Neuron (in vitro differentiated cells): ENCODE measurements at regions not wholly inside any gene's neighbourhood (a gene's known extent, or its start where the extent isn't known, plus 50 kb on each side); places are given as distances from the start of the nearest gene placed in this dataset.
"Not testable (repeated sequence)": the region's sequence is repeated elsewhere in the genome, so short reads cannot be mapped to it uniquely, and the experiment has no call there.

Source experiments
- H2AFZ ChIP-seq: one replicate; pipeline ENCODE4 v1.6.1; 2013; ENCODE audit warnings: low read depth, mild to moderate bottlenecking, inconsistent platforms, low read length, moderate library complexity
- H3K27me3 ChIP-seq: one replicate; pipeline ENCODE4 v1.6.1; 2013; ENCODE audit warnings: low read length; ENCODE audit not compliant: insufficient read depth
- H3K36me3 ChIP-seq: one replicate; pipeline ENCODE4 v1.6.1; 2013; ENCODE audit warnings: low read length; ENCODE audit not compliant: insufficient read depth
- H3K4me1 ChIP-seq: one replicate; pipeline ENCODE4 v1.6.1; 2013; ENCODE audit warnings: low read length; ENCODE audit not compliant: insufficient read depth
- H3K4me3 ChIP-seq: 2 replicates; pipeline ENCODE4 v1.5.1; 2013; ENCODE audit warnings: mild to moderate bottlenecking, low read length, moderate library complexity
- H3K9me3 ChIP-seq: one replicate; pipeline ENCODE4 v1.6.1; 2013; ENCODE audit warnings: low read length

DNA sequence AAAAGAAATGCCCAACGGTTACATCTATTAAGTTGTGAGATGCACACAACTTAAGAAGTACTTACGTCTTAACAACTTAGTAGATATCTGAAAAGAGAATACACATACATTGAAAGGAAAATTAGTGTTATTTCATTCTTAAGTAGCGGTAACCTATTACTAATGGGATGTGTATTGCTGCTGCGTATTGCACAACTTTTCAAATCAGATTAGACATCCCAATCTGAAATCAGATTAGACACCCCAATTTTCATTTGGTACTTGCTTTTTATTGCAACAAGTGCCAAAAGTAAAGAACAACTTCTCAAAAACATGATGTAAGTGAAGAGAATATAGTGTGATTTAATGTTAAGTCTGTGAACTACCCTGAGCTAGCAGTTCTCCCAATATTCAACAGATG, 155.5 kb downstream of the DSC3 start:
- Histone ChIP-seq H3K4me1 (no peaks in the 10 kb centered on the region), H3K36me3 (no peaks in the 10 kb centered on the region), H2AFZ (no peak overlapping the region), H3K9me3 (no peaks in the 10 kb centered on the region), H3K4me3 (no peak overlapping the region), H3K27me3 (no peaks in the 10 kb centered on the region)

DNA sequence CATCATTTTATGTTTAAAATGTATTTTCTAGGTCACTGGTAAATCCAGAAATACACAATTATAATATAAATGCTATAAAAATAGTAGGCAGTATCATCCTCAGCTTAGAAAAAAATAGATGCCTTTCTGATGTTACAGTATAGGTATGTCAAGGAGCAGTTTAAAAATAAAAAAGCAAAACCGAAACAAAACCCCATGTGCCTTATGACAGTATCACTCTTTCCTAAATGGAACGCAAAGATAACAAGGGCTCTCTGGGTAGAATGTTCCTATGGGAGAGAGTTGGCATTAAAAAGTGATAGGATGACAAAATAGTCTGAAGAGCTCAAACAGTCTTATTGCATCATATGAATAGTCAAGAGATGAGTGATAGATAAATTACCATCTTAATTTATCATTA, 172.1 kb downstream of the DSC3 start:
- H3K4me1 ChIP-seq: no peaks in the 10 kb centered on the region
- no peaks in the 10 kb centered on the region for H3K27me3 ChIP-seq
- H2AFZ ChIP-seq: no peak overlapping the region
- no peaks in the 10 kb centered on the region for H3K9me3 ChIP-seq
- H3K4me3 ChIP-seq: no peak overlapping the region
- no peaks in the 10 kb centered on the region for H3K36me3 ChIP-seq

DNA sequence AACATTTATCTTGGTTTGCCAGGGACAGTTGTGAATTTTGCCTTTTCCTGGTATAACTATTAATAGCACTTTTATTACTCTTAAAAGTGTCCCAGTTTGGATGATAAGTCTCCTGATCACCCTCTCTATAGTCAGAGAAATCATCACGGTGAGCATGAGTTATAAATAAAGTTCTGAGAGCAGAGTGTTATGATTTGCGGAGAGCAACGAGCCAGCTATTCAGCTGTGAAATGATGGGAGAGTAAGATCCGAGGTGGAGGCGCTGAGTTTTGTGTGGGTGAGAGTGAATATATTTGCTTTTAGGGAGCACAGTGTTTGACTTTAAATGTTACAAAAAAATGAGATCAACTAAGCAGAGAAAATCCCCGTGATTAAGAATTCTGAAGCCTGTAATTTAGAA, 179.6 kb downstream of the DSC3 start:
- H2AFZ ChIP-seq: no peak overlapping the region
- no peaks in the 10 kb centered on the region for H3K4me1 ChIP-seq
- H3K9me3 ChIP-seq: no peaks in the 10 kb centered on the region
- H3K27me3 ChIP-seq: no peaks in the 10 kb centered on the region
- no peaks in the 10 kb centered on the region for H3K36me3 ChIP-seq
- no peak overlapping the region for H3K4me3 ChIP-seq

DNA sequence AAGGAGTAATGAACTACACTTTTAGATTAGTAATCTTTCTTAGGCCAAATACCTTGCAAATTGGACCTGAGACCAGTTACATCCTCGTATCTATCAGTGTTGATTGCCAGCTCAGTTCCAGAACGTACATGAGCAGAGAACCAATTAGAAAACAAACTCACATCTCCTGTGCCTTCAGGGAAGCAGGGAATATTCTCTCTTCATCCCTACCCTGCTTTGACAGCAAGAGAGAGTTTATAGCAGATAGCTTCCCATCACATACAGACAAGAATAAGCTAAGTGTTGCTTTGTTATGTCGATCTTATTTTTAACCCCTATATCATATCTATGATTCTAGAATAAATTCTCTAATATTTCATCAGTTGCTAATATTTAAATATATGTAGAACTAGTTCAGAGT, 181.8 kb downstream of the DSC3 start:
- Histone ChIP-seq H2AFZ (no peak overlapping the region), H3K36me3 (no peaks in the 10 kb centered on the region), H3K27me3 (no peaks in the 10 kb centered on the region), H3K4me1 (no peaks in the 10 kb centered on the region), H3K4me3 (no peak overlapping the region), H3K9me3 (no peaks in the 10 kb centered on the region)

DNA sequence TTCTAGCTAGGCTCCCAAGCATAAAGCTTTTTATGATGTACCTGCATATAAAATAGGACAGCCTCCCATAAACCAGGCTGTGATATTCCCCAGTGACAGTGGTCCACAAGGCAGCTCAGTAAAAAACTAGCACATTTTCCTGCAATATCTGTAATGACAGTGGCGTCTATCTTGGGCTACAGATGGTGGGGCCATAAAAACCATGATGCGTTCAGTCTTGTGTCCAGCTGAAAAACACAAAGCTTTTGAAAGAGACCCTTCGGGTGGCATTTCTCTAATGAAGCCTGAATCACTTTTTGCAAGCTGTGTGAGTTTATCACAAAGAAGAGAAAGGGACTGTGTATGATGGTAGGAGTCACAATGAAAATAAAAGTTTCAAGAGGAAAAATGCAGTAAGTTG, 183.5 kb downstream of the DSC3 start:
- Histone ChIP-seq H2AFZ (no peak overlapping the region), H3K4me3 (no peak overlapping the region), H3K36me3 (no peaks in the 10 kb centered on the region)

DNA sequence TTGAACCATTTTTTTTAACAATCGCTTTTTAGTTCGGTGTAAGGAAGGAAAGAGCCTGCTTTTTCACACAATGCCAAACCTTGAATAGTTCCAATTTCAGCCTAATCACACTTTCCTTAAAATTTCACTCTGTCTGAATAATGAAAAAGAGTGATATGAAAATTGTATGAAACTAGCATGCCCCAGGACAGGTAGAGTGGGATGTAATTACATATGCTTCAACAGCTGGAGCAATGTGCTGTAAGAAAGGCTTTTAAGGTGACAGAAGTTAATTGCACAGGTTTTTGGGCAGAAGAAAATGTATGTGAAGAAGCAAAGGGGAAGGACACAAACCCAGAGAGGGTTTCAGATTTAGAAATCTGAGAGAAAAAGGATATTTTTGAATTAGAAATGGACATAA, 184.0 kb downstream of the DSC3 start:
- H3K27me3 ChIP-seq: no peaks in the 10 kb centered on the region
- no peaks in the 10 kb centered on the region for H3K36me3 ChIP-seq
- H3K4me3 ChIP-seq: no peak overlapping the region
- H2AFZ ChIP-seq: no peak overlapping the region
- no peaks in the 10 kb centered on the region for H3K4me1 ChIP-seq
- H3K9me3 ChIP-seq: no peaks in the 10 kb centered on the region

More for the DNA sequence above, 183.5 kb downstream of the DSC3 start:
- Histone ChIP-seq H3K27me3 (no peaks in the 10 kb centered on the region), H3K9me3 (no peaks in the 10 kb centered on the region), H3K4me1 (no peaks in the 10 kb centered on the region)

DNA sequence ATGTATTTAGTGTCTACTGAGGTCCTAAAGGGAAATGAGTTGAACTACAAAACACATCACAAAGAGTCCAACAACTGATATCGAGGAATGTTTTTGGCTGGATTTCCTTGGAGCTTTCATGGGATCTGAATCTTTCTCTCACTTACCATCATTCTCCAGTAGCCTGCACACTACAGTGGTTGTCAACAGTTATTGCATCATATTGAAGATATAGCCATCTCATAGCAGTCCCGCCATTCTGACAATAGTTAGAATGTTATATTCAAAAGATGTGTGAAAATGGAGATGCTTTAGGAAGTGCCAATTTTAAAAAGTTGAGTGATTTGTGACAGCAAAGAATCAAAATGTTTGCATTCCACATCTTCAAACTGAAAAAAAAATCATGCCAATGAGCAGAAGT, 186.8 kb downstream of the DSC3 start:
- H3K9me3 ChIP-seq: no peaks in the 10 kb centered on the region
- no peak overlapping the region for H2AFZ ChIP-seq
- H3K27me3 ChIP-seq: no peaks in the 10 kb centered on the region
- no peak overlapping the region for H3K4me3 ChIP-seq
- no peaks in the 10 kb centered on the region for H3K36me3 ChIP-seq
- no peaks in the 10 kb centered on the region for H3K4me1 ChIP-seq

DNA sequence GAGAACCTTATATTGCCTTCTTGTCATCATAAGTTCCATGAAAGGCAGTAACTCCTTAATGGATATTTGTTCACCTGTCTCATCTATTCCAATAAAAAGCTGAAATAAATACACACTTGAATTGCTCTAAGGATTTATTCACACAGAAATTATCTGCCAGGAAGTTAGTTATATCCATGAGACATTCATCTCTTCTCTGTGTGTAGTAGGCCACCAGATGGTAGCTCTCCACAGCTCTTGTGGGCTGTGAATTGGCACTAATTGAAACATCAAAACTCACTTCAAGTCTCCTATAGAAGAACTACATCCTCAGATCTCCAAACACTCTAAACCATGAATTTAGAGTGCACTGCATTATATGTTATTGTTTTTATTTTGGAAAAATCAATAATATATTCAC, 189.6 kb downstream of the DSC3 start:
- no peaks in the 10 kb centered on the region for H3K36me3 ChIP-seq
- H3K4me3 ChIP-seq: no peak overlapping the region
- H3K4me1 ChIP-seq: no peaks in the 10 kb centered on the region
- no peaks in the 10 kb centered on the region for H3K9me3 ChIP-seq
- no peaks in the 10 kb centered on the region for H3K27me3 ChIP-seq
- no peak overlapping the region for H2AFZ ChIP-seq

DNA sequence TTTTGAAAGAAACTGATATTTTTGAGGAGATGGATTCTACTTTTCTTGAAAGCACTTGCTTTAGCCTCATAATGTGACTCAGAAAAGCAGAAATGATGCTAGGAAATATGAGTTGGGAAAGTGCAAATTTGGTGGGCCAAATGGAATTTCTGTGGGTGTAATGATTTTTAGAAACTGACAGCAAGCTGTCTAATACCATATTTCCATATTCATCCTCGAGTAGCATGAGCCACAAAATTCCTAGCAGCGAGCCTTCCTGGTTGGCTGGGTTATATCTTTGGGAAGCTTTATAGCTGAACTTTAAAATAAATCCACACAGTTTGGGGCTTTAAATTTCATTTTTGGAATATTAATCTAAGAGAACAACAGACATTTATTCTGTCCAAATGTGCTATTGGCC, 190.0 kb downstream of the DSC3 start:
- Histone ChIP-seq H3K4me3 (no peak overlapping the region), H3K36me3 (no peaks in the 10 kb centered on the region), H2AFZ (no peak overlapping the region), H3K4me1 (no peaks in the 10 kb centered on the region), H3K9me3 (no peaks in the 10 kb centered on the region), H3K27me3 (no peaks in the 10 kb centered on the region)

DNA sequence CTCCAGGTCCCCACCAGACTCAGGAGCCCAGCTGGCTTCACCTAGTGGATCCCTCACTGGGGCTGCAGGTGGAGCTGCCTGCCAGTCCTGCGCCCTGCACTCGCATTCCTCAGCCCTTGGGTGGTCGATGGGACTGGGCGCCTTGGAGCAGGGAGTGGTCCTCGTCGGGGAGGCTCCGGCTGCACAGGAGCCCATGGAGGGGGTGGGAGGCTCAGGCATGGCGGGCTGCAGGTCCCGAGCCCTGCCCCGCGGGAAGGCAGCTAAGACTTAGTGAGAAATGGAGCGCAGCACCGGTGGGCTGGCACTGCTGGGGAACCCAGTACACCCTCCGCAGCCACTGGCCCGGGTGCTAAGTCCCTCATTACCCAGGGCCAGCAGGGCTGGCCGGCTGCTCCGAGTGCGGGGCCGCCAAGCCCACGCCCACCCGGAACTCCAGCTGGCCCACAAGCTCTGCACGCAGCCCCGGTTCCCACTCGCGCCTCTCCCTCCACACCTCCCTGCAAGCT, 203.4 kb downstream of the DSC3 start:
- not testable (repeated sequence) for H3K36me3 ChIP-seq, H3K27me3 ChIP-seq, H2AFZ ChIP-seq, H3K4me1 ChIP-seq, H3K9me3 ChIP-seq, H3K4me3 ChIP-seq

DNA sequence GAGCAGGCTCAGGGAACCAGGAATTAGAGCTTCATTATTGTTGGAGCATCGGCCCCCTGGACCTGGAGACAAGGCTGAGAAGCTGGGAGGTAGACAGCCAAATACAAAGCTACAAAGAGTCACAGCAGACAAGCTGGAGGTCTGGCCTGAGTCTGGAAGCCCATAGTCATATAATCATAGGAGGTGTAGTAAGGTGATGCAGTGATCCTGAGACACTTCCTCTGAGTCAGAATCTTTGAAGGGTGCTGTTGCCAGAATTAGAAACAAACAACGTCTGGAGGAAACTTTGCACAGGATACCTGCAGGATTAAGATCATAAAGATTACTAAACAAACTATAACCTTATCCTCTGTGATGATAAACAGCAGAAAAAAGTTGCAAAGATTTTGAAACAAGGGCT, 213.8 kb downstream of the DSC3 start:
- Histone ChIP-seq H3K9me3 (no peaks in the 10 kb centered on the region), H3K4me1 (no peaks in the 10 kb centered on the region), H3K27me3 (no peaks in the 10 kb centered on the region), H2AFZ (no peak overlapping the region), H3K4me3 (no peak overlapping the region), H3K36me3 (no peaks in the 10 kb centered on the region)

DNA sequence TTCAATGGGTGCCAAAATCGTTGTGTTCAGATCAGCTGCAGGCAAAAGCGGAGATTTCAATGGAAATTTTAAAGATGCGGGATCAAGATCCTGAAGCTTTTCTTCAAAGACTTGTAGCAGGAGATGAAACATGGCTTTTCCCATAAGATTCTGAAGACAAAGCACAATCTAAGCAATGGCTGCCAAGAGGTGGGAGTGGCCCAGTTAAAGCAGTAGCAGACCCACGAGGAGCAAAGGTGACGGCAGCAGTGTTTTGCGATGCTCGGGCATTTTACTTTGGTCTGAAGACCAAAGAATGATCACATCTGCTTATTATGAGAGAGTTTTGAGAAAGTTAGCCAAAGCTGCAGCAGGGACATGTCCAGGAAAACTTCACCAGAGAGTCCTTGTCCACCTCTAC, 222.9 kb downstream of the DSC3 start:
- Histone ChIP-seq H3K4me3 (no peak overlapping the region), H3K27me3 (no peaks in the 10 kb centered on the region), H3K36me3 (no peaks in the 10 kb centered on the region), H3K4me1 (no peaks in the 10 kb centered on the region), H3K9me3 (no peaks in the 10 kb centered on the region), H2AFZ (no peak overlapping the region)

DNA sequence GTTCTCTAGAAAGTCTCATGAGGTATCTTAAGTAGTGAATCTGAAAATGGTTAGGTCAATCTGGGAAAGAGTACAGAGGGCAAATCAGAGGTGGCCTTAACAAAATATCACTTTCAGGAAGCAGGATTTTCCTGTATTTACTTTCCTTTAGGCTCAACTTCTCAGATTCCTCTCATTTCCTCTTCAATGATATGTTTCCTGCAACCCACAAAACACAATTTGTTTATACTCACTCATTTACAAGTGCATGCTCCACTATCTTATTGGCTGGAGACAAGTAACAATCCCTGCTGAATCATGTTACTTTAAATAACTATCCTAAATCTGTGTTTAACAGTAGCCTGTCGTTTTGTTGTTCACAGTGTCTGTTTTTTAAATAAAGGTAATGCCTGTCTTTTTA, 228.1 kb downstream of the DSC3 start:
- Histone ChIP-seq H3K36me3 (no peaks in the 10 kb centered on the region), H3K9me3 (no peaks in the 10 kb centered on the region), H3K27me3 (no peaks in the 10 kb centered on the region), H2AFZ (no peak overlapping the region), H3K4me1 (no peaks in the 10 kb centered on the region), H3K4me3 (no peak overlapping the region)

DNA sequence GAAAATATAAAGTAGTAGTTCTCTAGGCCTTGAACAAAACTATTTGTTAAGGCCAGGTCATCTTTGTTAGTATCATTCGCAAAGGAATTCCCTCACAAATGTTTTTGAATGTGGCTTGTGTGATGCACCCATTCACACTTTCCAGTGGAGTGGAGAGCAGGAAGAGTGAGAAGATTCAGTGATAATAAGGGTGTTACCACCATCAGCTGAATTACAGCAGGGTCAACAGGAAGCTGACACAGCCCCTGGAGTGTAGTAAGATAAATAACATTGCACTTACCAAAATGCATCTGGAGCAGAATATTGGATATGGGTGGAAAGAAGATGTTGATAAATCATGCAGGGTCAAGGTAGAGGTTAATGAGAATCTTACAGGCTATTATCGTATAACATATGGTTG, 231.0 kb downstream of the DSC3 start:
- H2AFZ ChIP-seq: no peak overlapping the region
- H3K9me3 ChIP-seq: no peaks in the 10 kb centered on the region
- H3K27me3 ChIP-seq: no peaks in the 10 kb centered on the region
- H3K36me3 ChIP-seq: no peaks in the 10 kb centered on the region
- H3K4me1 ChIP-seq: no peaks in the 10 kb centered on the region
- no peak overlapping the region for H3K4me3 ChIP-seq
